AG04449 (cell line): ENCODE measurements at regions not wholly inside any gene's neighbourhood (a gene's known extent, or its start where the extent isn't known, plus 50 kb on each side); places are given as distances from the start of the nearest gene placed in this dataset.
A peak's percentile ranks its signal among the peaks of the same experiment; 100 is the strongest.
"Not testable (repeated sequence)": the region's sequence is repeated elsewhere in the genome, so short reads cannot be mapped to it uniquely, and the experiment has no call there.

Source experiments
- CTCF ChIA-PET: fragments of 350-600 bp; formaldehyde crosslinking; extraction: SDS; loops from one replicate; lab custom pipeline; 2021; ENCODE audit warnings: antibody characterized with exemption; lab: Yijun Ruan, JAX
- POLR2A ChIA-PET: fragments of 400-600, 350-600 bp; formaldehyde crosslinking; extraction: SDS; loops from one replicate; lab custom pipeline; 2020; ENCODE audit warnings: antibody characterized with exemption, inconsistent platforms; lab: Yijun Ruan, JAX
- DNase-seq: peaks from one replicate; pipeline ENCODE4 v3.0.0-alpha.2; 2010; ENCODE audit warnings: low read depth, low spot score
- H3K4me3 ChIP-seq: 2 replicates; pipeline ENCODE4 v1.5.1; 2011; ENCODE audit warnings: low read depth, mild to moderate bottlenecking, control low read depth, low read length
- CTCF ChIP-seq: IDR thresholded peaks from one replicate; pipeline ENCODE4 v1.5.1; 2011; ENCODE audit warnings: mild to moderate bottlenecking, moderate library complexity, low read length, control low read depth, inconsistent platforms; ENCODE audit not compliant: insufficient read depth; ENCODE audit errors: missing control alignments

DNA sequence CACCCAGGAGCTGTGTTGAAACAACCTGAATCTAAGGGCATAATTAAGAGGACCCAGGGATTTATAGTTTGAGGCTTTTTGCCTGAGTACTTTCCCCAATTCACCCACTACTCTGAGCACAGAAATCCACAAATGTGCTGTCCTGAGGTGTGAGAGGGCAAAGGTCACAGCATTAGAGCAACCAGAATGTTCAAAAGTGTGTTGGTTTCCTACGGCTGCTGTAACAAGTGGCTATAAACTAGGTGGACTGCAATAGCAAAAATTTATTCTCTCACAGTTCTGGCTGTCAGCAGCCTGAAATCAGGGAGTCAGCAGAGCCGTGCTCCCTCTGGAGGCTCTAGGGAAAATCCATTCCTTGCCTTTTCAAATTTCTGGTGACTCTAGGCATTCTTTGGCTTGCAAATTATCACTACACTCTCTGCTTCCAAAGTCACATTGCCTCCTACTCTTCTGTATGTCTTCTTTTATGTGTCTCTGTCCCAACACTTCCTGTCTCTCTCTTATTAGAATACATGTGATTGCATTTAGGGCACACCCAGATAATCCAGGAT lies 91.4 kb upstream of the TACR1 start:
- peak; percentile 47 for TF ChIP-seq CTCF
- CTCF ChIA-PET = interaction anchor here (1.4 to 1.7 kb wide), 3 partner anchors 91 to 225 kb away, joined by 3 to 8 read pairs (median 4); no protein-coding TSS in a partner anchor
- DNase-seq = no peak
- POLR2A ChIA-PET = interaction anchor here (0.6 kb wide), 1 partner anchor 12 kb away, joined by 3 read pairs; no protein-coding TSS in a partner anchor
- H3K4me3 ChIP-seq = no peak overlapping the region

GRCh38 chr2:75289771-75290170 lies 90.5 kb upstream of the TACR1 start:
- POLR2A ChIA-PET = interaction anchor here (0.6 kb wide), 1 partner anchor 11 kb away, joined by 3 read pairs; no protein-coding TSS in a partner anchor
- CTCF ChIA-PET = interaction anchor here (1.4 to 1.7 kb wide), 3 partner anchors 90 to 224 kb away, joined by 3 to 8 read pairs (median 4); no protein-coding TSS in a partner anchor
- DNase-seq = no peak

DNA sequence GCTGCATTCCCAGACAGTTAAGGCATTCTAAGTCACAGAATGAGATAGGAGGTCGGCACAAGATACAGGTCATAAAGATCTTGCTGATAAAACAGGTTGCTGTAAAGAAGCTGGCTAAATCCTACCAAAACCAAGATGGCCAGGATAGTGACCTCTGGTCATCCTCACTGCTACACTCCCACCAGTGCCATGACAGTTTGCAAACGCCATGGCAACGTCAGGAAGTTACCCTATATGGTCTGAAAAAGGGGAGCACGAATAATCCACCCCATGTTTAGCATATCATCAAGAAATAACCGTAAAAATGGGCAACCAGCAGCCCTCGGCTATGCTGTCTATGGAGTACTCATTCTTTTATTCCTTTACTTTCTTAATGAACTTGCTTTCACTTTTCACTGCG lies 89.9 kb upstream of the TACR1 start:
- DNase-seq, POLR2A ChIA-PET, H3K4me3 ChIP-seq: not testable (repeated sequence)
- CTCF ChIA-PET = interaction anchor here (1.4 to 1.7 kb wide), 2 partner anchors 89 to 223 kb away, joined by 4 to 8 read pairs; no protein-coding TSS in a partner anchor

More at GRCh38 chr2:75289771-75290170, 90.5 kb upstream of the TACR1 start:
- no peak overlapping the region for H3K4me3 ChIP-seq
- no peak for TF ChIP-seq CTCF

DNA sequence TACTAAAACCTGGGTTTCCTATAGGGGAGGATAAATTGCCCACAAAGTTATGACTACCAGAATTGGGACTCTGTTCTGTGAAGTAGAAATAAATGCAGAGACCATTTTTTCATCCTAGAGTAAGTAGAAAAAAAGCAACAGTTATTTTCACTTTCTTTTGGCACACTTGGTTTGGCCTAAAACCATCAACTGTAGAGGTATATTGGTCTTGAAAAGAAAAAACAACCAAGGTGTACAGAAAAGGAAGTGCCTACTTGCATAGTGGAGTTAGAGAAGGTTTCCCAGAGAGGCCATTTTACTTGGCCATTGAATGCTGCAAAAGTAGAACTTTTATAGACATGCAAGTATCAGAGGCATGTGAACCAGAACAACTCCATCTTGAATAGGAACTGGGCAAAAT lies 89.4 kb upstream of the TACR1 start:
- no peak overlapping the region for H3K4me3 ChIP-seq
- no peak for DNase-seq
- no peak for TF ChIP-seq CTCF
- ChIA-PET POLR2A (no interaction called here), CTCF (no interaction called here)

- ChIA-PET POLR2A (interaction anchor here (0.7 kb wide), 1 partner anchor 52 kb away, joined by 4 read pairs; no protein-coding TSS in a partner anchor), CTCF (interaction anchor here (0.8 to 1.1 kb wide), 2 partner anchors 21 to 88 kb away, joined by 3 to 4 read pairs; partner anchors contain the start of gene TACR1)
- DNase-seq = no peak
- no peak overlapping the region for H3K4me3 ChIP-seq
- no peak for TF ChIP-seq CTCF
Measured at GRCh38 chr2:75287624-75288316, 88.5 kb upstream of the TACR1 start.

DNA sequence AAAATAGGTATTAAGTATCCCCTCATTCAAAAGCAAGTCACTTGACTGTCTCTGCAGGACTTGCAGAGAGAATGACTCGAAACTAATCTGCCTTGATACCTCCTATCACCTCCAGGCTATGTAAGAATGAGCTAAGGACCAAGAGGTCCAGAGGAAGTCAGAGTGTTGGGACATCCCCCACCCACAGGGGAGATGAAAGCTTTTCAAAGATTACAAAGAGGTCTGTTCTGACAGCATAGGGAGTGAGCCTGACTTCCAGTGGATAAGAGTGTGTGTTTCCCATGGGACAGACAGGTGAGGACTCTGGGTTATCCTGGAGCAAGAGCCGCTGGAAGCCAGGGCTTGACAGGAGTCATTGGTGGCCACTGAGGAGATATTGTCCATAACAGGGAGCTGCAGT lies 85.0 kb upstream of the TACR1 start:
- no peak overlapping the region for H3K4me3 ChIP-seq
- ChIA-PET CTCF (interaction anchor here (1.2 kb wide), 1 partner anchor 85 kb away, joined by 3 read pairs; the partner anchor contains the start of gene TACR1), POLR2A (no interaction called here)
- DNase-seq = no peak
- TF ChIP-seq CTCF = no peak
